HEK293T (cell line): ENCODE measurements at regions not wholly inside any gene's neighbourhood (a gene's known extent, or its start where the extent isn't known, plus 50 kb on each side); places are given as distances from the start of the nearest gene placed in this dataset.

ENCODE experiments used
- BHLHE40 ChIP-seq: fragments of 450-650 bp; IDR thresholded peaks from 2 replicates; pipeline ENCODE4 v1.6.1; 2016; ENCODE audit warnings: mild to moderate bottlenecking, moderate library complexity, borderline replicate concordance
- ELF4 ChIP-seq: fragments of 450-650 bp; IDR thresholded peaks from 2 replicates; pipeline ENCODE4 v1.6.1; 2017; ENCODE audit warnings: antibody characterized with exemption
- NFRKB ChIP-seq: fragments of 450-650 bp; IDR thresholded peaks from 2 replicates; pipeline ENCODE4 v1.6.1; 2016; ENCODE audit warnings: mild to moderate bottlenecking, moderate library complexity
- SP1 ChIP-seq: fragments of 450-650 bp; IDR thresholded peaks from 2 replicates; pipeline ENCODE4 v1.6.1; 2017

GRCh38 chr9:129359916-129360536, 182.0 kb upstream of the IER5L start:
- TF ChIP-seq BHLHE40 (no peak), SP1 (no peak), ELF4 (no peak), NFRKB (no peak)
